ENCODE measurements at regions not wholly inside any gene's neighbourhood (a gene's known extent, or its start where the extent isn't known, plus 50 kb on each side); places are given as distances from the start of the nearest gene placed in this dataset.

DNA sequence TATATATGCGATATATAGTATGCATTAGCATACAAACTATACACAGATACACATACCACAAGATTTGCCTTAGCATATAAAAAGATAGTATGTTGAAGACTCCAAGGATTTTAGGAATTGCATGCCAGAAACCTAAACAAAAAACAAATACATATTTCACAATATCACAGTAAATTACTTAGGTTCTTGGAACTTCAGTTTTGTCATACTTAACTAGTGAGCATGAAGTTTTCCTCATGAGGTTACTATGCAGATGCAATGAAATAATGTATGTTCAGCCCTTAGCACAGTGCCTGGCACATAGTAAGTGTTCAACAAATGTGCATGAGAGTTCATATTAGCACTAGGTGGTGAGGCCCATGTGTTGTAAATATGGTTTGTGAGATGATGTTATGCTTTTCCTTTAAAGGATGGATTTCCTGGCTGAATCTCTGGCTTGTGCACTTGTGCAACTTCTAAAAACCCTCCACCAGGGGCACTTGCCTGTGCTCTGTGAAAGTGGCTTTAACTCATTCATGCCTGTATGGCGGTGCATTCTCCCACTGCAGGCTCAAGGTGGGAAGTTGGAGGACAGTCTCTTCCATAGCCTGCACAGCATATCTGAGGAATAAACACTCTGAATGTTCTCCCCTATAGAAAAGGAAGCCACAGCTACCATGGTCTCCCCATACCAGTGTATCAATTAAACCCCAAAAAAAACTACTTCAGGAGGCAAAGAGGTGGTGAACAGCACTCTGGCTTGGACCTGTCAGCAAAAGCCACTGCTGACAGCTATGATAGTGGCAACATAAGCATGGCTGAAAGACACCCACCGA is 624.1 kb upstream of the CDH4 start:
- WGBS, 2 experiments = 86 to 94% methylated on average over 2 of the region's 3 CpGs
- H3K27me3 ChIP-seq (ENCODE audit: control insufficient read depth, insufficient read depth, low read length, poor library complexity, severe bottlenecking) = no peaks in the 10 kb centered on the region

DNA sequence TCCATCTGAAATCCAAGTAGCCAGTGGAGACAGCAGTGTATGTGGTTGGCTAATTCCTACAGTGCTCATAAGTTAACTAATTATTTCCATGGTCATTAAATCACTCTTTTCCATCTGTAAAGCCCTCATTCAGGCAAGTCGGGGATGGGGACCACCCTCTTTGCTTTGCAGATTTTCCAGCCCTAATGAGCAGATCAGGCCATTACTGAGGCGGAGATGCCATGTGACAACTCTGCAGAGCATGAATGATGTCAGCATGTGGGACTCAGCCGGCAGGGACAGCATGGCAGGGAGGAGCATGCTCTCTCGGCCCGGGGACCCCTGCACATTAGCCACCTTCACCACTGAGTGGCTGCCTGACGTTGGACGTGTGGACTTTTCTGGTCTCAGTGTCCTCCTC is 623.3 kb upstream of the CDH4 start:
- Histone ChIP-seq H3K27me3 (ENCODE audit: control insufficient read depth, insufficient read depth, low read length, poor library complexity, severe bottlenecking) (no peaks in the 10 kb centered on the region), H3K27ac (ENCODE audit: insufficient read depth, low read depth, low read length, poor library complexity, severe bottlenecking) (no peak overlapping the region), H3K36me3 (ENCODE audit: control insufficient read depth, insufficient read depth, low read length) (no peaks in the 10 kb centered on the region), H3K4me3 (ENCODE audit: insufficient read depth, low read depth, low read length) (no peak overlapping the region), H3K4me1 (ENCODE audit: control insufficient read depth, insufficient read depth, low read length) (no peaks in the 10 kb centered on the region), H3K9me3 (ENCODE audit: control insufficient read depth, low read length) (no peaks in the 10 kb centered on the region)
- 91 to 92% methylated on average over 7 of the region's 7 CpGs for WGBS, 2 experiments

More for the DNA sequence above, 624.1 kb upstream of the CDH4 start:
- Histone ChIP-seq H3K4me3 (ENCODE audit: insufficient read depth, low read depth, low read length) (no peak overlapping the region), H3K27ac (ENCODE audit: insufficient read depth, low read depth, low read length, poor library complexity, severe bottlenecking) (no peak overlapping the region), H3K9me3 (ENCODE audit: control insufficient read depth, low read length) (no peaks in the 10 kb centered on the region), H3K4me1 (ENCODE audit: control insufficient read depth, insufficient read depth, low read length) (no peaks in the 10 kb centered on the region), H3K36me3 (ENCODE audit: control insufficient read depth, insufficient read depth, low read length) (no peaks in the 10 kb centered on the region)

DNA sequence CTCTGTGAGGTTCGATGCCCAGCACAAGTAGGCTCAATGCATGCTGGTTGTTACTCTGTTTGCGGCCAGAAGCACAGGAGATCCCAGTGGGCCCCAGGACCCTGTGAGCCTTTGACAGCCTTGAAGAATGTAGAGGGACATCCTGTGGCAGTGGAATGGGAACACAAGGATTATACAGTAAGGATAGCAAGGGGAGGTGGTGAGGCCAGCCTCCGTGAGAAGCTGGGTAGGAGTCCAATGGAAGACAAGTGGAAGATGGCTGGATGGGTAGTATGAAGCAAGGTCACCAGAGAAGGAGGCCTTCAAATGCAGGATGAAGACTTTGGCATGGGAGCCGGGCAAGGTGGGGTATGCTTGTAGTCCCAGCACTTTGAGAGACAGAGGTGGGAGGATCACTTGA is 622.9 kb upstream of the CDH4 start:
- Histone ChIP-seq H3K4me1 (ENCODE audit: control insufficient read depth, insufficient read depth, low read length) (no peaks in the 10 kb centered on the region), H3K4me3 (ENCODE audit: insufficient read depth, low read depth, low read length) (no peak overlapping the region), H3K27me3 (ENCODE audit: control insufficient read depth, insufficient read depth, low read length, poor library complexity, severe bottlenecking) (no peaks in the 10 kb centered on the region), H3K9me3 (ENCODE audit: control insufficient read depth, low read length) (no peaks in the 10 kb centered on the region), H3K27ac (ENCODE audit: insufficient read depth, low read depth, low read length, poor library complexity, severe bottlenecking) (no peak overlapping the region), H3K36me3 (ENCODE audit: control insufficient read depth, insufficient read depth, low read length) (no peaks in the 10 kb centered on the region)
- WGBS, 2 experiments = 97% methylated on average over 4 of the region's 4 CpGs

DNA sequence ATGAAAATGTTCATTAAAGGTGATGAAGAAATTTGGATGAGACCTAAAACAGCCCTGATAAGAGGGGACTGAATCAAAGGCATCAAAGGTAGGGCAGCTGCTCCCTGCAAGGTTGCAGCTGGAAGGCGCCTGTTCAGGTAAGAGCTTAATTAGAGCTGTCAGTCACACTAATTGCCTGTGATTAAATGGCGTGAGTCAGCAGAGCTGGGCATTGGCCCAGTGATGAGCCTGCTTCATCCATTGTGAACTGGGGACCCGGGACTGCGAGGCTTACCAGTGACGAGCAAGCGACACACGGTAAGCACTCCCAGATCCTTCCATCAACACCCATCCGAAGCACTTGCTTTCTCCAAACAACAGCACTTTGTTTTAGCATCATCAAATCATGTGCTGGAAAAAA is 621.5 kb upstream of the CDH4 start:
- no peaks in the 10 kb centered on the region for H3K27me3 ChIP-seq (ENCODE audit: control insufficient read depth, insufficient read depth, low read length, poor library complexity, severe bottlenecking)
- H3K4me3 ChIP-seq (ENCODE audit: insufficient read depth, low read depth, low read length) = no peak overlapping the region
- no peaks in the 10 kb centered on the region for H3K9me3 ChIP-seq (ENCODE audit: control insufficient read depth, low read length)
- WGBS, 2 experiments = 85 to 89% methylated on average over 8 of the region's 8 CpGs
- H3K36me3 ChIP-seq (ENCODE audit: control insufficient read depth, insufficient read depth, low read length) = no peaks in the 10 kb centered on the region
- no peak overlapping the region for H3K27ac ChIP-seq (ENCODE audit: insufficient read depth, low read depth, low read length, poor library complexity, severe bottlenecking)
- no peaks in the 10 kb centered on the region for H3K4me1 ChIP-seq (ENCODE audit: control insufficient read depth, insufficient read depth, low read length)

DNA sequence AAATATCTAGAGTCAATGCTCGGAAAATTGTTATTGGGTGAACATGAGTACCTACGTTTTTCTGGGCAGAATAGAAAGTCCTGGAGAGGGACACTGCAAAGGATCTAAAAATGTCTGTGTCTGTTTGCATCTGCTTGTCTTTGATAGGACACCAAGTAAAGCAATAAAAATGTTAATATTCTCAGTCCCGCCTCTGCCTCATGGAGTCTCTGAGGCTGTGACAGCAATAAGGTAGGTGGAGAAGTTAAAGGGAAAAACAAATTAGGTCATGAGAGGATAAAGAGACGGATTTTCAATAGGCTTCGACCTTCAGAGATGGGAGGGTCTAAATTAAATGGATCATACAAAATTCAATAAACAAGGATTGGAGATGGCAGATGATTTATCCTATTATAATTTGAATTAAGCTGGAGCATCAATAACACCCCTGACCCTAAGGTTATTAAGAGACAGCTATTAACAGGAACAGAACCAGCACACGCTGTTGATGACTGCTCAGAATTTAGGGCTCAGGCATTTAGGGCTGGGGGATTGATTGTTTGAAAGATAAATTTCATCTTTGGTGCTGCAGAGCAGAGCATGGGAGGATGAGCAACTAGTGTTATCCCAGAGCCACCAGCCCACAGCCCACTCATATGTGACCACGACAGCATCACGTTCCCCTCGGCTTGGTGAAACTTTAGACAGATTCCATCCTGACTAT is 620.3 kb upstream of the CDH4 start:
- Histone ChIP-seq H3K27me3 (ENCODE audit: control insufficient read depth, insufficient read depth, low read length, poor library complexity, severe bottlenecking) (no peaks in the 10 kb centered on the region), H3K27ac (ENCODE audit: insufficient read depth, low read depth, low read length, poor library complexity, severe bottlenecking) (no peak overlapping the region), H3K4me3 (ENCODE audit: insufficient read depth, low read depth, low read length) (no peak overlapping the region), H3K36me3 (ENCODE audit: control insufficient read depth, insufficient read depth, low read length) (no peaks in the 10 kb centered on the region), H3K9me3 (ENCODE audit: control insufficient read depth, low read length) (no peaks in the 10 kb centered on the region), H3K4me1 (ENCODE audit: control insufficient read depth, insufficient read depth, low read length) (no peaks in the 10 kb centered on the region)
- 93 to 95% methylated on average over 8 to 9 of the region's 9 CpGs for WGBS, 2 experiments

DNA sequence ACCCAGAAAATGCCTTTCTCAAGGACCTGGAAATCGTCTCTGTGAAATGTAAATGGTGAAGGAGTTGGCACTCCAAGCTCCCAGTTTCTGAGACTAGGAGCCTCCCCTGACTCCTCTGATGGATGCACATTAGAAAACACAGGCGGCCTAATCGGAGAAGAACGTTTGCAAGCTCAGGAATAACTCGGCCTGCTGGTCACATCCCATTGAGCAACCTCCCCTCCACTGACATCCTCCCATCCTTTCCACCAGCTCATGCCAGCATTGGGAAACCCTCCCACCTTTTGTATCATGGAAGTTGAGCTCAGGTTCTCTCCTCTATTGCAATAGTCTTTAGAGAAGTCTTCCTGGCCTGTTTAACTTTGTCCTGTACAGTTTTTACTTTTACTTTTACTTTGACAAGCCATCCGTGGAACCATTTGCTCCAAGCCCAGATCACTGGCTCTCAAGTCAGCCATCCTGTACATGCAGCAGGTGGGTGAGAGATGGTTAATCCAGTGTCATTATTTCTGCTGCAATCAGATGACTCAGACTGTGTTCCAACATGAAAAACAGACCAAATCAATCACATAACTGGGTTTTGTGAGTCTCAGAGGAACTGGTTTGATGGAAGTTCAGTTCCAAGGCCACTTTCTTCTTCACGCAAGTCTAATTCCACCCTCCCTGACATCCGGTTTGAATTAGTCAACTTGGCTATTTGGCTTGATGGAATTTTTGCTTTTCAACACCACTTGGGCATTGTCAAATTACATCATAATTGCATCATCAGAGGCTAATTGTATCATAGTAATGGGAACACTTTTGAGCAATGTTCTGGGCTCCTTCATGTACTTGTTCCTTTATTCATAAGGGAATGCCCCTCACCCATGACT is 619.4 kb upstream of the CDH4 start:
- WGBS, 2 experiments = 90 to 91% methylated on average over 8 of the region's 8 CpGs
- no peak overlapping the region for H3K4me3 ChIP-seq (ENCODE audit: insufficient read depth, low read depth, low read length)
- H3K4me1 ChIP-seq (ENCODE audit: control insufficient read depth, insufficient read depth, low read length) = no peaks in the 10 kb centered on the region
- no peaks in the 10 kb centered on the region for H3K9me3 ChIP-seq (ENCODE audit: control insufficient read depth, low read length)
- no peaks in the 10 kb centered on the region for H3K36me3 ChIP-seq (ENCODE audit: control insufficient read depth, insufficient read depth, low read length)
- no peaks in the 10 kb centered on the region for H3K27me3 ChIP-seq (ENCODE audit: control insufficient read depth, insufficient read depth, low read length, poor library complexity, severe bottlenecking)
- no peak overlapping the region for H3K27ac ChIP-seq (ENCODE audit: insufficient read depth, low read depth, low read length, poor library complexity, severe bottlenecking)

DNA sequence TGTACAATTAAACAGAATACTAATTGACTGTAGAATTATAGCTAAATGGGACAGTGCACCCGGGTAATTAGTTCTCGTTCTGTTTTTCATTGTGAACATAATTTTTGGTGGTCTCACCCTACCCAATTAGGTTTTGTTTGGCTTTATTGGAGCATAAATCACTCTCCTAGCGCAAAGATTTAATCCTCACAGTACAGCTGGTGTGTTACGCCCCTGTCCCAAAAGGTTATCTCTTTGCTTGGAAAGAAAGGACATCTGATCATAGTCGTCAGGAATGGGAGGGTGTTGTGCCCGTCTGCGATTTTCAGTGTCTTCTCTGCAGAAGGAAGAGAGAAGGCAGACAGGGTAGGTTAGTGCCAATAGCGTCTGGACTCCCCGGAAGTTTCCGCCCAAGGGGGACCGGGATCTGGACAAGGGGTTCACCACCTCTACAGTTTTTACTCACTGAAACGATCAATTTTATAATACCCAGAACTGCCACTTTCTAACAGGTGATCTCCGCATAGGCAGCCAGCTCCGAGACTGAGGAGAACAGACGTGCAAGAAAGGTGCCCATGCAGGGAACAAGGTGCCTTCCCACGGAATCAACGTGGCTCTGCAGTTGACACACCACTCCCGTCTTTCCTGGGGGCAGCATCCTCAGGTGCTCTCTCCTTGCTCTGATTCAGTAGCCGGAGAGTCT is 617.4 kb upstream of the CDH4 start:
- Histone ChIP-seq H3K4me1 (ENCODE audit: control insufficient read depth, insufficient read depth, low read length) (no peaks in the 10 kb centered on the region), H3K9me3 (ENCODE audit: control insufficient read depth, low read length) (no peaks in the 10 kb centered on the region), H3K36me3 (ENCODE audit: control insufficient read depth, insufficient read depth, low read length) (no peaks in the 10 kb centered on the region), H3K27me3 (ENCODE audit: control insufficient read depth, insufficient read depth, low read length, poor library complexity, severe bottlenecking) (no peaks in the 10 kb centered on the region), H3K27ac (ENCODE audit: insufficient read depth, low read depth, low read length, poor library complexity, severe bottlenecking) (no peak overlapping the region), H3K4me3 (ENCODE audit: insufficient read depth, low read depth, low read length) (no peak overlapping the region)
- 95 to 96% methylated on average over 19 of the region's 19 CpGs for WGBS, 2 experiments

DNA sequence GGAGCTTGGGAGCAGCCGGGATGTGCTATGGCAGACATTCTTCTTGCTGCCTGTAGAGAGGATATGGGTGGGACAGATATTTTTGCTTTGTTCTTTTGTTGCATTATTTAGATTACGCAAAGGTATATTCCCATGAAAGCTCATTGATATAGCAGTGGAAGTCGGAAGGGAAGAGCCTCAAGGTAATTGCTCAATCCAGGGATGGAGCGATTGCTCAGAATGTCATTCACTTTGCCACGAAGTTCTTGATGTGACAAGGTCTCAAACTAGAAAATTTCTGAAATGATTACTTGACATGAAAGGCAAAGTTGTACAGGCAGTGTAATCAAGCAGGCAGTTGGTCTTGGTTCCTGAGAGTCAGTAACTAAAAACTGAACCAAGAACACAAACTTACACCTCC is 615.6 kb upstream of the CDH4 start:
- H3K4me3 ChIP-seq (ENCODE audit: insufficient read depth, low read depth, low read length) = no peak overlapping the region
- WGBS, 2 experiments = 94 to 96% methylated on average over 5 of the region's 5 CpGs
- no peak overlapping the region for H3K27ac ChIP-seq (ENCODE audit: insufficient read depth, low read depth, low read length, poor library complexity, severe bottlenecking)
- H3K27me3 ChIP-seq (ENCODE audit: control insufficient read depth, insufficient read depth, low read length, poor library complexity, severe bottlenecking) = no peaks in the 10 kb centered on the region
- no peaks in the 10 kb centered on the region for H3K36me3 ChIP-seq (ENCODE audit: control insufficient read depth, insufficient read depth, low read length)
- H3K4me1 ChIP-seq (ENCODE audit: control insufficient read depth, insufficient read depth, low read length) = no peaks in the 10 kb centered on the region
- H3K9me3 ChIP-seq (ENCODE audit: control insufficient read depth, low read length) = no peaks in the 10 kb centered on the region

DNA sequence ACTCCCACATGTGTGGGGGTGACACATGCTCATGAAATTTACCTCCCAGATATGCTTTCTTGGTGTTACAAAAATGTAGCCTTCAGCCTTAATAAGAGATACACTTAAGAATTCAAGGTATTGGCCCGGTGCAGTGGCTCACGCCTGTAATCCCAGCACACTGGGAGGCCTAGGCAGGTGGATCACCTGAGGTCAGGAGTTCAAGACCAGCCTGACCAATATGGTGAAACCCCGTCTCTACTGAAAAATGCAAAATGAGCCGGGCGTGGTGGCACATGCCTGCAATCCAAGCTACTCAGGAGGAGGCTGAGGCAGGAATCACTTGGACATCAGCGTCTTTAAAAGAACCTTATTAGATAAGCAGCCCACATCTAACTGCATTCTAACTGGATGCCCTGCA is 614.3 kb upstream of the CDH4 start:
- Histone ChIP-seq H3K27ac (ENCODE audit: insufficient read depth, low read depth, low read length, poor library complexity, severe bottlenecking) (no peak overlapping the region), H3K27me3 (ENCODE audit: control insufficient read depth, insufficient read depth, low read length, poor library complexity, severe bottlenecking) (no peaks in the 10 kb centered on the region), H3K9me3 (ENCODE audit: control insufficient read depth, low read length) (no peaks in the 10 kb centered on the region), H3K4me3 (ENCODE audit: insufficient read depth, low read depth, low read length) (no peak overlapping the region), H3K4me1 (ENCODE audit: control insufficient read depth, insufficient read depth, low read length) (no peaks in the 10 kb centered on the region), H3K36me3 (ENCODE audit: control insufficient read depth, insufficient read depth, low read length) (no peaks in the 10 kb centered on the region)
- WGBS, 2 experiments = 94 to 95% methylated on average over 6 of the region's 6 CpGs
